SU-DHL-6 (cell line): ENCODE measurements at regions not wholly inside any gene's neighbourhood (a gene's known extent, or its start where the extent isn't known, plus 50 kb on each side); places are given as distances from the start of the nearest gene placed in this dataset.

Experiments
- EZH2phosphoT487 ChIP-seq: fragments of 200-600 bp; sonication (generic), shearing (Covaris generic); conservative IDR thresholded peaks from 2 replicates; pipeline ENCODE4 v1.6.1; 2018; ENCODE audit warnings: mild to moderate bottlenecking, antibody characterized with exemption, low read length, moderate library complexity, mixed read lengths
- TF ChIP-seq, protein P1 (sequence below): fragments of 200-600 bp; sonication (generic); IDR thresholded peaks from one replicate; pipeline ENCODE4 v1.5.1; 2017; ENCODE audit warnings: antibody characterized with exemption, mild to moderate bottlenecking, low read length, moderate library complexity; ENCODE audit not compliant: insufficient read depth, poor library complexity, severe bottlenecking

DNA sequence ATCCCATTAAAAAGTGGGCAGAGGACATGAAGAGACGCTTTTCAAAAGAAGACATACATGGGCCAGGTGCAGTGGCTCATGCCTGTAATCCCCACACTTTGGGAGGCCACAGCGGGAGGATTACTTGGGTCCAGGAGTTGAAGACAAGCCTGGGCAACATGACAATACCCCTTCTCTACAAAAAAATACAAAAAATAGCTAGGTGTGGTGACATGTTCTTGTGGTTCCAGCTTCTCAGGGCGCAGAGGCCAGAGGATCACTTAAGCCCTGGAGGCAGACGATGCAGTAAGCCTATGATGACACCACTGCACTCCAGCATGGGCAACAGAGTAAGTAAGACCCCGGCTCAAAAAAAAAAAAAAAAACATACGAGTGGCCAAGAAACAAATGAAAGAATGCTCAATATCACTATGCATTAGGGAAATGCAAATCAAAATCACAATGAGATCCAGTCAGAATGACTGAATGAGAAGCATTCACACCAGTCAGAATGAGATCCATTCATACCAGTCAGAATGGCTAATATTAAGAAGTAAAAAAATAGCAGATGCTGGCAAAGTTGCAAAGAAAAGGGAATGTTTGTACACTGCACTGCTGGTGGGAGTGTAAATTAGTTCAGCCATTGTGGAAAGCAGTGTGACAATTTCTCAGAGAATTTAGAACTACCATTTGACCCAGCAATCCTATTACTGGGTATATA, 550.2 kb upstream of the SLC39A10 start:
- TF ChIP-seq, protein P1, sequence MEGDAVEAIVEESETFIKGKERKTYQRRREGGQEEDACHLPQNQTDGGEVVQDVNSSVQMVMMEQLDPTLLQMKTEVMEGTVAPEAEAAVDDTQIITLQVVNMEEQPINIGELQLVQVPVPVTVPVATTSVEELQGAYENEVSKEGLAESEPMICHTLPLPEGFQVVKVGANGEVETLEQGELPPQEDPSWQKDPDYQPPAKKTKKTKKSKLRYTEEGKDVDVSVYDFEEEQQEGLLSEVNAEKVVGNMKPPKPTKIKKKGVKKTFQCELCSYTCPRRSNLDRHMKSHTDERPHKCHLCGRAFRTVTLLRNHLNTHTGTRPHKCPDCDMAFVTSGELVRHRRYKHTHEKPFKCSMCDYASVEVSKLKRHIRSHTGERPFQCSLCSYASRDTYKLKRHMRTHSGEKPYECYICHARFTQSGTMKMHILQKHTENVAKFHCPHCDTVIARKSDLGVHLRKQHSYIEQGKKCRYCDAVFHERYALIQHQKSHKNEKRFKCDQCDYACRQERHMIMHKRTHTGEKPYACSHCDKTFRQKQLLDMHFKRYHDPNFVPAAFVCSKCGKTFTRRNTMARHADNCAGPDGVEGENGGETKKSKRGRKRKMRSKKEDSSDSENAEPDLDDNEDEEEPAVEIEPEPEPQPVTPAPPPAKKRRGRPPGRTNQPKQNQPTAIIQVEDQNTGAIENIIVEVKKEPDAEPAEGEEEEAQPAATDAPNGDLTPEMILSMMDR: no peak
- TF ChIP-seq EZH2phosphoT487: no peak
